ENCODE measurements at regions not wholly inside any gene's neighbourhood (a gene's known extent, or its start where the extent isn't known, plus 50 kb on each side); places are given as distances from the start of the nearest gene placed in this dataset.

DNA sequence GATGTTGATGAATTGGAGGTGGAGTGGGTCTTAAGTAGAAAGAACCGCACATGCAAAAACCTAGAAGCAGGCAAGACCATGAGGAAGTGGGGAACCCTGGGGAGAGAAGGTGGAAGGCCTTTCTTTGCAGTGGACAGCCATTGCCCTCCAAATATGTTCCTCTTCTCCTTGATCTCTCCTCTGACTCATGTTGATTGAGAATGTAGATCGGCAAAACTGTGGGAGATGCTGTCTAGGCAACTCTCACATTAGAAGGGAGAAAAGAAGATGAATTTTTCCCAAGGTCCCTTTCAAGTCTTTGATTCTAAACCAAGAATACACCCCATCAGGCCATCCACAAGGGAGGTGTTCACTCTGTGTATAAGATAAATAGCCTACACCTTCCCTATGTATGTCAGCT is 257.5 kb downstream of the MSRB3 start:
- TF ChIP-seq CTCF (IDR thresholded peaks at IDR 0.05), result no peak

GRCh38 chr12:65536351-65536750 is 257.9 kb downstream of the MSRB3 start:
- TF ChIP-seq CTCF (IDR thresholded peaks at IDR 0.05), result no peak

DNA sequence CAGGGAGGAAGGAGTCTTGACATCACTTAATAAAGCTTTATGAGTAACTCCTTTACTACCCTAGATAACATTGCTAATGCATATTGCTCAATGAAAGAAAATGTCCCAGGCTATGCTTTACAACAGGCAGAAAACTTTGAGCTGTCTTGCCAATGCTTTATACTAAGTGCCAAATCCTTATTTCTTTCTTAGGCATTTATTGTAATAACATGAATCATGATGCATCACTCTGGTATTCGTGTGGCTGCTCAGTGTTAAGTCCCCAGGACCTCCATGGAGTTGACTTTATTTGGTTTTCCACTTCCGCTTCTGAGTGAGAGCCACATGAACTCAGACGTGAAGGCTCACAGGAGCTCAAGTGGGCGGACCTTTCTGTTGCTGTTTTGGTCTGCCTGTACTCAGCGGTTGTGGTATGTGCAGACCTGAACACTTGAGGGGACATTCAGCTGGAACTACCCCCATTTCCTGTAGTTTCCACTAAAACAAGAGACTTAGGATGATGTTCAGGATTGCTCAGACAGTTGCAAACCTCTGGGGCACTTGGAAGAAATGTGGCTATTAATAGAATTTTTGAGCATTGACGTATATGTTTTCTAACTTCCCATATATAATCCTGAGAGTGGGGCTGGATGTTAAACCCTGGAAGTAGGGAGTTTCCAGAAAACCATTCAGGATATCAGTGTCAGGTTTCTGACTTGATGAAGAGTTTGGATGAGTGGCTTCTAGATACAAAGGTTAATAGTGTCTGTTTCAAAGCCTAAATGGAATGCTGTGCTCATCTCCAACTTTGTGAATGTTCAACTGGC is 258.6 kb downstream of the MSRB3 start:
- no peak for TF ChIP-seq CTCF (IDR thresholded peaks at IDR 0.05)

GRCh38 chr12:65537978-65538377 is 259.5 kb downstream of the MSRB3 start:
- TF ChIP-seq CTCF (IDR thresholded peaks at IDR 0.05), result no peak

- TF ChIP-seq CTCF (IDR thresholded peaks at IDR 0.05), result no peak
Observed at GRCh38 chr12:65539023-65539422, 260.5 kb downstream of the MSRB3 start.

DNA sequence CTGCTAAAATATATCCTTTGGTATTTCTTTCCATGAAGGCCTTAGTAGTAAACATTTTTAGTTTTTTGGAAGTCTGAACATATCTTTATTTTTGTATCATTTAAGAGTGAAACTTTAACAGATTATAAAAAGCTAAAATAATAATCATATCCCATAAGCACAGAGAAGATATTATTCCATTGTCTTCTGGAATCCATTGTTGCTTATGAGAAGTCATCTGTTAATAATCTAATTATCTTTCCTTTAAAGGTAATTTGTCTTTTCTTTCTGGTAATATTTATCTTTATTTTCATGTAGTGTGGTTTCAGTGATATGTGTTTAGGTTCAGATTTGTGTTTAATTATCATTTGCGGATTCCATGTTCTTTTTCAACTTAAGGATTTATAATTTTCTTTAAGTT is 261.7 kb downstream of the MSRB3 start:
- no peak for TF ChIP-seq CTCF (IDR thresholded peaks at IDR 0.05)

DNA sequence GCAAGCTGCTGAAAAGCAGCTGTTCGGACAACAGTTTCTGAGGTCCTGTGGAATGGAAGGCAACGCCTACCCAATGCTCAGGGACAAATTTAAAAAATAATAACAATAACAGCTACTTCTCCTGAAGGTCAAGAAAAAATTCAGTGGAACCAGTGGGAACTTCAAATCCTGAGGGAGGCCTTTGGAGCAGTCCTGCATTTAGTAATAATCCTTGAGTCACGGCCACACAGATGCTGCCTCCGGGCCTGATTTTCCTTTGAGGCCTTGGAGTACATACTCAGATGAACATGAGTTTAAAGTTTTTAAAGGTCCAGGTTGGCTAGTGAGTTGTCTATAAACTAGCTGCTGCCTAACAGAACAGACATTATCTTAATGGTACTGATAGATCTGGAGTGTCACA is 268.0 kb downstream of the MSRB3 start:
- no peak for TF ChIP-seq CTCF (IDR thresholded peaks at IDR 0.05)

Data from LNCAP (cell line).